HG02885 (cell line): ENCODE measurements at regions not wholly inside any gene's neighbourhood (a gene's known extent, or its start where the extent isn't known, plus 50 kb on each side); places are given as distances from the start of the nearest gene placed in this dataset.

Source experiments
- ATAC-seq: cut with Tn5 transposase; IDR thresholded peaks from one replicate; pipeline ENCODE4 v1.9.1; 2021; ENCODE audit warnings: mild to moderate bottlenecking; ENCODE audit not compliant: unreplicated experiment, poor library complexity

DNA sequence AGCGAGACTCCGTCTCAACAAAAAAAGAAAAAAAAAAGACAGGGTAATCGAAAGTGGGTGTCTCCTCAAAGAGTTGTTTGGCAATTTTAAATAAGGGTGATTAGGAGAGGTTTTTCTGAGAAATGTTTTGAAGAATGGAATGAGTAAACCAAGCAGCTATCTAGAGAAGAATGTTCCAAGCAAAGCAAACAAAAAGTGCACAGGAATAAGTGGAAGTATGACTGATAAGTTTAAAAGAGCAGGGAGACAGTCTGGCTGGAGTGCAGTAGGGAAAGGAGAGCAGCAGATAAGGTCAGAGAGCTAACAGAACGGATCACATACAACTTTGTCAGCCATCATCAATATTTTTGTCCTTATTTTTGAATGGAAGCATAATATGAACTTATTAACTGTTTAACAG is 853.5 kb downstream of the TUSC7 start:
- no peak for ATAC-seq

DNA sequence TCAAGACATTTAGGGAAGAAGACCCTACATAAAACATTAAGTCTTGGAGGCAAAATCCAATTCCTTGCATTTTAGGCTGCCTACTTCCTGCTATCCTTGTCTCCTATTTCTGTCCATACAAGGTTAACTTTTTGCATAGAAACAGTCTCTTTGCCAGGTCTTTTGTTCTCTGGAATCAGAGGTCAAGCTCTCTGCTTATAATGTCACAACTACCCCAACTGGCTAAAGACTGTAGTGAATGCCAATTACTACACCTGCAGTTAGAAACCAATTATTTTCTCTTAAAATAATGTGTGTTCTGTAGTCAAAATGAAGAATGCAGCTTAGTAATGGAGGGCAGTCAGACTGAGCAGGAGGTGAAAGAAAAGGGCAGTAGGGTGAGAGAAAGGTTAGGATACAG is 856.2 kb downstream of the TUSC7 start:
- ATAC-seq: no peak

DNA sequence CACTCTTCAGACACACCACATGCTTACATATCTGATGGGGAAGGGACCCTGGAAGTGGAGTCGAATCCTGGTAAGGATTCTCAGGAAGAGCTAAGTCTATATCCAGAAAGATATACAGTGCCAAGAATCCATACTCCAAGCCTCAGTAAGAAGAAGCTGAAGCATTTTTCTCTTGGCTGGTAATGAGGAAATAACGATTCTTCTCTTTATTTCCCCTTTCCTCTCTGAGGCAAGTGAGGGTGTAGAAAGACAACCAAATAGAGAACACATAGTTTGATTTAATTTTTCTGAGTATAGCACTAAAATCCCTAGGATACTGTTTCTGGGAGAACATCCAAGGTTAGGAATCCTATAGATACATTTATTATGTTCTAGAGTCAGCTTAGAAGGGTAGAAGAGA is 857.3 kb downstream of the TUSC7 start:
- ATAC-seq: no peak

DNA sequence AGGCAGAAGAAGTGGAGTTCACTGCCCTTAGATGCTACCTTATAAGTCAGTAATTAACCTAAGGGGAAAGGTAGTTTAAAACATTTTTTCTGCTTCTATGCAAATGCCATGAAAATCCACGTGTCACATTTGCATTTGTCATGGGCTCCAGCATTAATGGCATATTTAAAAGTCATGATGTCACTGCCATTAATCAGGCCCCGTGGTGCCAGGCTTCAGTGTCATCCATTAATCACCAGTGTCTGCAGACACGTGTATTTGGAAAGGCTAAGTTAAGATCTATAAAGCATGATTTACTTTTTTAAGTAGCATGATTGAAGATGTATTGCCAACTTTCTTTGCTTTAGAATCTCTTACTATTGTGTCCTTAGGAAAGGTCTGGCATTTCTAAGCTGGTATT is 857.8 kb downstream of the TUSC7 start:
- ATAC-seq: no peak

DNA sequence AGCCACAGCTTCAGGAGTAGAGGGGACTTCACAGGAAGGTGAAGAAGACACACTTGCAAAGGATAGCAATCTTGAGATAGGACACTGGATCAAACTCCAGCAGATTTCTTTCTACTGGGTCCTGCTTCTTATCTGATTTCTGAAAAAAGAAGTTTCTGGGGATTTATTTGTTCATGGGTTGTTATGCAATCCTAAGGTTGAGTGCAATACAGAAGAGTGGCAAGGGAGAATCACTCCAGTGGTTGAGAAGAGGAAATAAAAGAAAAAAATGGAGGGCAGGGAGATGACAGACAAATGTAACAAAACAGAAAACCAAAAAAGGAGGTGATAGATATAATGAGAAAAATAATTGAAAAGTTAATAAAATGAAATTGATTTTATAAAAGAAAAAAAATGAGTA is 858.3 kb downstream of the TUSC7 start:
- no peak for ATAC-seq

DNA sequence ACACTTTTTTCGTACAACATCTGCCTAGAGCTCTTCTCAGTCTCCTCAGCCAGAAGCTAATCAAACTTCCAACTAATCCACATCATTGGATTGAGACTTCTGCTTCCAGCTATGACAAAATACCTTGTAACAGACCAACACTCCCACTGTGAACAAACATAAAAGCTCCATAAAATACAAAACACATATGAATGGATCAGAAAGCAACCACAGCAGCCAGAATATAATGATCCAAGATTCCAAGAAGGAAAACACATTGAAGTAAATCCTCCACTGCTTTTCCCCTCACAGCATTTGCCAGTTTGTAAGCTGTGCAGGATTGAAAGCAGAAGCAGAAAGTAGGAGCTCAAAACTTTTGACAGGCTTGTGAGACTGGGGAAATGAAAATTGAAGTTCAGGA is 863.2 kb downstream of the TUSC7 start:
- ATAC-seq: no peak

DNA sequence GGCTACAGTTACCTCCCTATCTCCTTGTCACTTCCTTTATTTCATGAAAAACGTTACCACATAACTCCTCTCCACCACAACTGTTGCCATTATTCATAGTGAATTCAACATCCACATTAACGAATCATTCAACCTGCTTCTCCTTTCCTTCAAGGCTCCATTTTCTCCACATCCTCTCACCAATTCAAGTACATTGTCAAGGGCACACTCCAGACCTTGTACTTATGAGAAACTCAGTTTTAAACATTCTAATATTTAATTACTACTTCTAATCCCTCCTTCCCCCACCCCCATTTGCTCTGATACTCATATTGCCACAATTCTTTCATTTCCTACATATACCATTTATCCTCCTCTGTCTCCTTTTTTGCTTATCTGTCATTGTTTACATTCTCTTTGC is 871.2 kb downstream of the TUSC7 start:
- ATAC-seq: no peak

DNA sequence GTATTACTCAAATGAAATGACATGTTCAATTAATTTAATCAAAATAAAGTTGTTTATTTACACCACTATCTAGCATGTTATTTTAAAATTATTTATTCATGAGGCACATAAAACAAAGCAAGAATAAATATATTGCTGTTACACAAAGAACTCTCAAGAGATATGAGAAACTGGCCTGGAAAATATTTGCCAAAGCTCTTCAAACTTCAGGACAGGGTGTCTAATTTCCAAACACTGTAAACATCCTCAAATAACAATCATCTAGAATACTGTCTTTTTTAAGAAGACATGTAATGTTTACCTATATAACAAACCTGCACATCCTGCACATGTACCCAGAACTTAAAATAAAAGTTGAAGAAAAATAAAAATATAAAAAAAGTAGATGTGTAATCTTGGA is 876.6 kb downstream of the TUSC7 start:
- ATAC-seq: no peak

DNA sequence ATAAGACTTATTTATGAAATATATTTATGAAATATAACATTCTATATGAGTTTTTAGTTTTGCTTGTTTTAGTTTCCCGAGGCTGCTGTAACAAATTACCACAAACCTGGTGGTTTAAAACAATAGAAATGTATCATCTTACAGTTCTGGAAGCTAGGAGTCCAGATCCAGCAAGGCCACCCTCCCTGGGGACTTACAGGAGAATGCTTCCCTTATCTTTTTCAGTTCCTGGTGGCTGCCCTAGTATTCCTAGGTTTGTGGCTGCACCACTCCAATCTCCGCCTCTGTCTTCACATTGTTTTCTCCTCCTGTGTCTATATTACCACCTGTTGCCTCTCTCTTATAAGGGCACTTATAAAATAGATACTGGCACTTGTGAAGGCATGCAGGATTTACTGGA is 877.8 kb downstream of the TUSC7 start:
- ATAC-seq: no peak

DNA sequence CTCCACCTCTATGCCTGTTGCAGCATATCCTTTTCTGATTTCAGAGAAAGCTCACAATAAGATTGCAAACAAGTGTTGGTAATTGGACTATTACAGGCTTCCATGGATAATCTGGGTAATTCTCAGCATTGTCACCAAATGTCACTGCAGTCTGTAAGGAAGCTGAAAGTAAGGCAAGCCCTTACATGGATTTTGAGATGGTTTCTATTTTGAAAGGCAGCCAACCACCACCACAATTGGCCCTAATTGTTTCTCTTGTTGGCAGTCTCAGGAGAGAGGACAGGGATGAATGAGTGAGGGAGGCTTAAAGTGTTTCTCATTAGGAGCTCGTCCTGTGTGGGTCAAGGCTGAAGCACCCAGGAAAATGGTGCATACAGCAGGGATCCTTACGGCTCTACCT is 879.9 kb downstream of the TUSC7 start:
- ATAC-seq: no peak

DNA sequence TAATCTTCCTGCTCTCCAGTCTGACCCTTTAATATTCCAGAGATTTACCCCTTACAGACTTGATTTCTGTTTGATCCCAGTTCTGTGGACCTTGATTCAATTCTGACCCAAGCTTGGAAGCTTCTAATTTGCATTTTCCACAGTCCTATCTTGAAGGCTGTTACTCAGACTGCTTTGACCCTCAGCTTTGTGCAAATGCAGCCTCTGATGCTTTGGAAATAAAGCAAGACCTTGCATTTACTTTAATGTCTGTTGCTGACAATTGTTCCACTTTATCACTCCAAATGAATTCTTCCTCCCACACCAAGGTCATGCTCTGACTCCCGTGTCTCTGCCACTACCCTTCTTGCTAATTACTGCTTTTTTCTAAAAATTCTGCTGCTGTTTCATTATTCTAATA is 886.0 kb downstream of the TUSC7 start:
- ATAC-seq: no peak

DNA sequence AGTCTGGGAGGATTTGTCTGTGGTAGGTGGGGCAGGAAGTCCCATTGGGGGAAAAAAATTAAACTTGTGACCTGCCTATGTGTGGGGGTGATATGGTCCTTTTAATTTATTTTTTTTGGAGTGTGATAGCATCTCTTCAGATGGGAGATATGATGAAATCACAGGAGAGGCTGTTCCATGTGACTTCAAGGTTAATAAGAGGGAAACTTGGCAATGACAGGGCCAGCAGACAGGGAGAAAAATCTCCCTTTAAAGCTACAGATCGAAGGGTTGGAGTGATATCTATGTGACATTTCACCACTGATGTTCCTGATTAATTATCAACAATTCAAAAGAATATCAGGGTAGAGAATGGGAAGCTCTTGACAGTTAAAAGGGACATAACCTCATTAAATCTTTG is 886.9 kb downstream of the TUSC7 start:
- no peak for ATAC-seq

DNA sequence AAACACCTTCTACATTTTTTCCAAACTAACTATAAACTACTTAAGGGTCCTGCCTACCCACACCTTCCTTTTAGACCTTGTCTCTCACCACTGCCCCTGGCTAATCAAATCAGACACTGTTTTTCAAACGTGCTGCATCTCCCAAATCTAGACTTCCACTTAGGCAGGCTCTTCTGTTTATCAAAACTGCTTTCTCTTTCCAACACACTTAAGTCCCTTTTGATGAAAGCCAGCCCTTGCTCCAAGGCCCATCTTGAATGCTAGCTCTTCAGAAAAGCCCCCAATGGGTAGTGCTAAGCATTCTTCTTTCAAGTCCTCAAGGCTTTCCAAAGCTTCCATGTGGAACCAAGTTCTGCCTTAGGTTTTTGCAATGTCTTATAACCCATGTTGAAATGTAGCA is 888.3 kb downstream of the TUSC7 start:
- no peak for ATAC-seq

DNA sequence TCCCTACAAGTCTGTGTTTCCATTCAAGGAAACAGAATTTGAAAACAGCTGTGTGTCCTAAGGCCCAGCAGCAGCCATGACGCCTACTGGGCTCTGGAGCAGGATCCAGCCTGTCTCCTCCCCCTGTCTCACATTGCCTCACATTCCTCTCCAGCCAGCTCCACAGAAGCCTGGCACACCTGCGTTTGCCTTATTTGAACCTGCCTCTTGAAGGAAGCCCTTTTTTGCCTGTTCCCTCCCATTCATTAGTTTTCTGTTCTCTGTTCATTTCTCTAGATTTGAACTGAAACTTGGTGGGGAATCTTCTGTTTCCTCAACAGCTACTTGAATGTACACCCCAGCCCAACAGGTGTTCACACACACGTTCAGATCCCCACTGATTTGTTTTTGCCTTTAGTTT is 890.5 kb downstream of the TUSC7 start:
- ATAC-seq: no peak

DNA sequence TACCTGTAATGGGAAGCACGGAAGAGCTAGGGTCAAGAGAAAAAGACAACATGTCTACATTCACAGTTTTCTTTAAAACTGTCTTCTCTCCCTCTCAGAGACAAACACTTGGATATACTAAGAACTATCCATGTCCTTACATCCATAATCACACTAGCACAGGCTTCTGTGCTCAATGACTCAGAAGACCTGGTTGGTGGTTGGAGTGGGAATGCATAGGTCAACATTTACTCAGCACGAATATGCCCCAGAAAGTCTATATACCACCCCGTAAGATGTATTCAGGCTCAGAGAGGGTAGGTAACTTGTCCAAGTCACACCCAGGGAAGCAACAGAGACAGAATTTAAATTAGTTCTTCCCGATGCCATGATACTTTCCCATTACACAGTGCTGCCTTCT is 891.1 kb downstream of the TUSC7 start:
- ATAC-seq: no peak

DNA sequence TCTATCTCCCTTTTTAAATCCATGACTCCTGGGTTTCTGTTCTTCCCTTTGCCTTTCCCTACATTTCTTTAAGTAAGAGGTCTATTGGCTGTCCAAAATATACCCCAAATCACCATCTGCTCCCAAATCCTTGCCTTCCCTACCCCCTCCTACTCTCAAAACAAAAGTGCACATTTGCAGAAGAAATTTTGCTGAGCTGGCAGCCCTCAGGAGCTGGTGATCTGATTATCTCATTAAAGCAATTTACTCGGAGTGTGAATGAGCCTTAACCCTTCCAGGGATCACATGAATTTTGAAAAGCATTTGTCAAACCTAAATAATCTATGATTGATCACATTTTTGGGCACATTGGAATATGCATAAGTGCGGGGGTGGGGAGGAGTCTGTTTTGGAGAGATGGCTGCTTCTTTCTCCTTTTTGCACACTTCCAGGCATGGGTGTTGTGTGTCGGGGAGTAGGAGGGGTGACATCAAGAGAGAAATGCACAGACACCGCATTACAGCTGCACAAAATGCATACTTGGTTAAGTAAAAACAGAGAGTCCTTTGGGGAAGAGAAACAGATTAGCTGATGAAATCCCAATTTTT is 892.6 kb downstream of the TUSC7 start:
- no peak for ATAC-seq

DNA sequence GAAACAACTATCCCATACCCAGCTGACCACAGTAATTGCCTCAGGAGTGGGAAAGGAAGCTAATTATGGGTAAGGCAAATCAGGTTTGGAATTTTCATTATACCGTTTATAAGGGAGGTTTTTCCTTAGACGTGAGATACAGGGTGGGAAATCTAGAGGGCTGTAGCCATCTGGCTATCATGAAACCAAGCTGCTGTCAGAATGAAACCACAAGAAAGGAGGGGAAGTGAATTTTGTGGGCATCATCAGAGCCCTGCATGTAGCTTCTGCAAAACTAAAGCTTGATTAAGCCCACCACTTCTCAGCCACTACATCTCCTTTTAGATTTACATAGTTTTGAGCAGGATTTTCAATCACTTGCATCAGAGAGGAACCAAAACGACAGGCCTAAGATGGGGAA is 893.5 kb downstream of the TUSC7 start:
- ATAC-seq: peak; percentile 56

DNA sequence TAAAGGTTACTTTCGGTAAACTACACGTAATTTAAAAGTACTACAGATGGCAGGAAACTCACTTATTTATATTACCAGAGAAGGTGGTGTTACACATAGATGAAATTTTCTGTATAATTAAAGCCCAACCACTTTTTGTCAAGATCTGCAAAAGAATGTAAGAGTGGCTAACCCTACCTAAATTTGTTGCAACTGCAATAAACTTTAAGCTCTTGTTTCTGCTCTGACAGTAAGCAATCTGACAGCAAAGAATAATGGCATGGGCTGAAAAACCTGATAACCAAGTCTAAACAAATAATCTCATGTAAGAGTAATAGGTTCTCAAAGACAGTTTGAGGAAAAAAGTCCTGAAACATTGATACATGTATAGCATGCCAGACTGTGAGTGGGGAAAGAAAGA is 897.3 kb downstream of the TUSC7 start:
- no peak for ATAC-seq

DNA sequence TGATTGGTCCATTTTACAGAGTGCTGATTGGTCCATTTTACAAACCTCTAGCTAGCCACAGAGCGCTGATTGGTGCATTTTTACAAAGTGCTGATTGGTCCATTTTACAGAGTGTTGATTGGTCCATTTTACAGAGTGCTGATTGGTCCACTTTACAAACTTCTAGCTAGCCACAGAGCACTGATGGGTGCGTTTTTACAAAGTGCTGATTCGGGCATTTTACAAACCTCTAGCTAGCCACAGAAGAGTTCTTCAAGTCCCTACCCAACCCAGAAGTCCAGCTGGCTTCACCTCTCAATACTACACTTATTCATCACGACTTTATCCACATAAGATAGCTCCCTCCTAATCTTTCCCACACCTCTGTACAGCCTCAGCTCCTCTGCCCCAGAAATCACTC is 899.8 kb downstream of the TUSC7 start:
- ATAC-seq: no peak

DNA sequence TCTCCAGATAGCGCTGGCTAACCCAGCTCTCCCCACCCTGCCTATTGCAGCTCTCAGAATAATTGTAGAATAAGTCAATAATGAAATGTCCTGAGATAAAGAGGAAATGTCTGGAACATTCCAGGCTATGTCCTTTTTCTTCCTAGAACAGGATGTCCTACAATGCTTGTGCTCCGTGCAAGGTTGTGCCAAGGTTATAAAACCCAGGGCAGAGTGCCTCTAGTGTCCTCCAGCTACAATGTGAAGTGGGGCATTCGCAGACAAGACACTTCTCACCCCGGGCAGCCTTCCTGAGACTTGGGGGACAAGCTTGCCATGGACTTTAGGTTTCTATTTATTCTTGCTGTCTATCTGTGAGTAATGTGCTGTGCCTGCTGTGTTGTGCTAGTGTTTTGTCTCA is 900.6 kb downstream of the TUSC7 start:
- ATAC-seq: no peak

DNA sequence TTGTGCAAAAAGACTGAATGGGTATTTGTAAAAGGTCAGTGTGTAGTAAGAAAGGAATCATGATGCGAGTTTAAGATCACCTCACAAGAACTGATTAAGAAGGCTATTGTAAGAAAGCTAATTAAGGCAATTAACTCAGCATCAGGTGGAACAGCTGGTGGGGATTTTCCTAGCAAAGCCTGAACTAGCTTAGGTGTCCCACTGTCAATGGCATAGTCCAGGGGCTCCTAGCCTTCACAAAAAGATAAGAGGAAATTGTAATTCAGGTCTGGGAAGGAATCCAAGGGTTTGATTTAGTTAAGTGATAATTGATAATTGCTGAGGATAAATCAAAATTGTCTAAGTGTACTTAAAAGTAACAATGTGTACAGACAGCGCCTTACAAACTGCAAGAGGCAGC is 901.6 kb downstream of the TUSC7 start:
- ATAC-seq: no peak

DNA sequence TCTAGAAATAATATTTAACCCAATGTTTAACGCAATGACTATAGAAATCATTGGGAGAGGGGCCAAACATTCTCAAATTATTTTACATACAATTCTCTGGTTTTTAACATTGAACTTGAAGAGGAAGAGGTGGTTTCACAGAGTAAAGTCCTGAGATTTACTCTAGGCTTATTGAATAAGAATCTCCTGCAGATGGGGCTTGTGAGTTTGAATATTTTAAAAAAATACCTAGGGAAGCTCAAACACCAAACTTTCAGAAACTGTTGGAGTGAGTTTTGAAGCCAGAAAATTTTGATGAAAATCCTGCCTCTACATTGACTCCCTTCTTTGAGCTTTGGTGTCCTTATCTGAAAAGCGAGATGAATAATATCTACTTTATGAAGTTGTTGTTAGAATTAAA is 906.6 kb downstream of the TUSC7 start:
- ATAC-seq: no peak

DNA sequence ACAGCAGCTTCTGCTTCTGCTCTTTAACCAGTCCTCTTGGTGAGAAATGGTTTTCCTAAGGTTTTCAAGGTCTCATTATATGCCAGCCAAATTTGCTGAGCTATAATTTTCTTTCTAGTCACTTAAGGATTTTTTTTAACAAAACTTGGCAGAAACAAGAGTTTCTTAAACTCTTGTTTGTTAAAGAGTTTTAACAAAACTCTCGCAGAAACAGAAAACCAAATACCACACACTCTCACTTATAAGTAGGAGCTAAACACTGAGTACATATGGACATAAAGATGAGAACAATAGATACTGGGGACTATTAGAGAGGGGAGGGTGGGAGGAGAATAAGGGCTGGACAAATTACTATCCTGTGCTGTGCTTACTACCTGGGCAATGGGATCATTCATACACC is 908.3 kb downstream of the TUSC7 start:
- ATAC-seq: no peak
